HUDEP-2 (cell line): ENCODE measurements at regions not wholly inside any gene's neighbourhood (a gene's known extent, or its start where the extent isn't known, plus 50 kb on each side); places are given as distances from the start of the nearest gene placed in this dataset.
"Not testable (repeated sequence)": the region's sequence is repeated elsewhere in the genome, so short reads cannot be mapped to it uniquely, and the experiment has no call there.

Experiments
- DNase-seq, 76 experiments: peaks; one replicate each; lab custom pipeline; 2025; ENCODE audit not compliant: unreplicated experiment in 76 of 76; lab: John Stamatoyannopoulos, UW

- no peak for DNase-seq
Measured at GRCh38 chr12:30578426-30578825, 117.2 kb downstream of the IPO8 start.

- DNase-seq = no peak
Measured at GRCh38 chr12:30573145-30573544, 122.5 kb downstream of the IPO8 start.

- no peak for DNase-seq
Measured at GRCh38 chr12:30570211-30570890, 125.3 kb downstream of the IPO8 start.

GRCh38 chr12:30569426-30569825, 126.2 kb downstream of the IPO8 start:
- no peak for DNase-seq

- DNase-seq = no peak
Measured at GRCh38 chr12:30568453-30568852, 127.2 kb downstream of the IPO8 start.

- no peak for DNase-seq
Measured at GRCh38 chr12:30567082-30567481, 128.6 kb downstream of the IPO8 start.

- no peak for DNase-seq
Measured at GRCh38 chr12:30564394-30564793, 131.3 kb downstream of the IPO8 start.

GRCh38 chr12:30548203-30548602, 147.5 kb downstream of the IPO8 start:
- DNase-seq = no peak

GRCh38 chr12:30546121-30546520, 149.5 kb downstream of the IPO8 start:
- peak in 1 of 76 experiments; percentile 18 for DNase-seq

GRCh38 chr12:30544704-30545103, 151.0 kb downstream of the IPO8 start:
- not testable (repeated sequence) for DNase-seq

GRCh38 chr12:30537228-30537627, 158.4 kb downstream of the IPO8 start:
- DNase-seq = no peak

- DNase-seq = no peak
Measured at GRCh38 chr12:30533558-30534265, 162.0 kb downstream of the IPO8 start.

GRCh38 chr12:30531731-30532678, 163.7 kb downstream of the IPO8 start:
- no peak for DNase-seq

- DNase-seq = peak in 3 of 76 experiments; percentile 0 to 17 (median 7)
Measured at GRCh38 chr12:30529489-30530269, 166.0 kb downstream of the IPO8 start.

- DNase-seq = no peak
Measured at GRCh38 chr12:30525171-30525570, 170.5 kb downstream of the IPO8 start.

GRCh38 chr12:30520285-30520684, 175.4 kb downstream of the IPO8 start:
- not testable (repeated sequence) for DNase-seq

- DNase-seq = no peak
Measured at GRCh38 chr12:30519535-30519934, 176.1 kb downstream of the IPO8 start.

- no peak for DNase-seq
Measured at GRCh38 chr12:30517320-30517719, 178.3 kb downstream of the IPO8 start.

GRCh38 chr12:30515351-30515750, 180.3 kb downstream of the IPO8 start:
- DNase-seq = no peak

- no peak for DNase-seq
Measured at GRCh38 chr12:30514666-30515065, 181.0 kb downstream of the IPO8 start.
